ENCODE measurements at regions not wholly inside any gene's neighbourhood (a gene's known extent, or its start where the extent isn't known, plus 50 kb on each side); places are given as distances from the start of the nearest gene placed in this dataset.
A peak's percentile ranks its signal among the peaks of the same experiment; 100 is the strongest.
"Not testable (repeated sequence)": the region's sequence is repeated elsewhere in the genome, so short reads cannot be mapped to it uniquely, and the experiment has no call there.

- DNase-seq = no peak
Measured at GRCh38 chr21:28877318-28877884, 115.3 kb downstream of the LTN1 start.

GRCh38 chr21:28875078-28875477 lies 117.6 kb downstream of the LTN1 start:
- no peak for DNase-seq

GRCh38 chr21:28872218-28872617 lies 120.5 kb downstream of the LTN1 start:
- DNase-seq = no peak

- no peak for DNase-seq
Measured at GRCh38 chr21:28871388-28872010, 121.2 kb downstream of the LTN1 start.

- DNase-seq = no peak
Measured at GRCh38 chr21:28867401-28867800, 125.3 kb downstream of the LTN1 start.

GRCh38 chr21:28865488-28866186 lies 127.0 kb downstream of the LTN1 start:
- no peak for DNase-seq

GRCh38 chr21:28858424-28858823 lies 134.3 kb downstream of the LTN1 start:
- no peak for DNase-seq

- no peak for DNase-seq
Measured at GRCh38 chr21:28857752-28858151, 134.9 kb downstream of the LTN1 start.

GRCh38 chr21:28856588-28857250 lies 136.0 kb downstream of the LTN1 start:
- DNase-seq = no peak

GRCh38 chr21:28852706-28853105 lies 140.0 kb downstream of the LTN1 start:
- DNase-seq = no peak

- no peak for DNase-seq
Measured at GRCh38 chr21:28851645-28852044, 141.0 kb downstream of the LTN1 start.

GRCh38 chr21:28839237-28839636 lies 153.4 kb downstream of the LTN1 start:
- not testable (repeated sequence) for DNase-seq

GRCh38 chr21:28837426-28837825 lies 155.3 kb downstream of the LTN1 start:
- DNase-seq = not testable (repeated sequence)

- not testable (repeated sequence) for DNase-seq
Measured at GRCh38 chr21:28836588-28836987, 156.1 kb downstream of the LTN1 start.

GRCh38 chr21:28834335-28835238 lies 158.1 kb downstream of the LTN1 start:
- DNase-seq = no peak

- no peak for DNase-seq
Measured at GRCh38 chr21:28833609-28834008, 159.1 kb downstream of the LTN1 start.

GRCh38 chr21:28833182-28833581 lies 159.5 kb downstream of the LTN1 start:
- DNase-seq = peak; percentile 47

GRCh38 chr21:28832715-28833061 lies 160.0 kb downstream of the LTN1 start:
- no peak for DNase-seq

- DNase-seq = peak; percentile 30
Measured at GRCh38 chr21:28832013-28832714, 160.5 kb downstream of the LTN1 start.

- DNase-seq = no peak
Measured at GRCh38 chr21:28828981-28829380, 163.7 kb downstream of the LTN1 start.

GRCh38 chr21:28828021-28828420 lies 164.7 kb downstream of the LTN1 start:
- no peak for DNase-seq

- DNase-seq = no peak
Measured at GRCh38 chr21:28827422-28827821, 165.3 kb downstream of the LTN1 start.
